NCI-H748 (cell line): ENCODE measurements at regions not wholly inside any gene's neighbourhood (a gene's known extent, or its start where the extent isn't known, plus 50 kb on each side); places are given as distances from the start of the nearest gene placed in this dataset.
A peak's percentile ranks its signal among the peaks of the same experiment; 100 is the strongest.

Experiments used
- DNase-seq: peaks from one replicate; lab custom pipeline; 2025; ENCODE audit not compliant: unreplicated experiment; lab: John Stamatoyannopoulos, UW

DNA sequence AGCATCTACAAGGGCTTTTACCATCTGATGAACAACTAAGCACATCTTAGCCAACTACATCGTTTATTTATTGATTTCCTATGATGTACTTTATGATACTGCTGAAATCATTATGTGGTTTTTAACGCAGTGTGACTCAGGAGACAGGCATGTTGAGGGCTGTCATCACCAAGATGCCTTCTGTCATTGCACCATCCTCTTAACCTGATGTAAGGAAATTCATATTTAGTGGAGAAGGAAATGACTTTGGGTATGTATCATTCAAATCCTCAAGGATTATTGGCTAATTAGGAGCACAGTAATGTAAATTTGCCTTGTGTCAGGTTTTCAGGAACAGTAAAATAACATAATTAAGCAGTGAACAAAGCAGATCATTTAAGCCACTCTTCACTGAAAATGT is 138.5 kb upstream of the MGMT start:
- no peak for DNase-seq

DNA sequence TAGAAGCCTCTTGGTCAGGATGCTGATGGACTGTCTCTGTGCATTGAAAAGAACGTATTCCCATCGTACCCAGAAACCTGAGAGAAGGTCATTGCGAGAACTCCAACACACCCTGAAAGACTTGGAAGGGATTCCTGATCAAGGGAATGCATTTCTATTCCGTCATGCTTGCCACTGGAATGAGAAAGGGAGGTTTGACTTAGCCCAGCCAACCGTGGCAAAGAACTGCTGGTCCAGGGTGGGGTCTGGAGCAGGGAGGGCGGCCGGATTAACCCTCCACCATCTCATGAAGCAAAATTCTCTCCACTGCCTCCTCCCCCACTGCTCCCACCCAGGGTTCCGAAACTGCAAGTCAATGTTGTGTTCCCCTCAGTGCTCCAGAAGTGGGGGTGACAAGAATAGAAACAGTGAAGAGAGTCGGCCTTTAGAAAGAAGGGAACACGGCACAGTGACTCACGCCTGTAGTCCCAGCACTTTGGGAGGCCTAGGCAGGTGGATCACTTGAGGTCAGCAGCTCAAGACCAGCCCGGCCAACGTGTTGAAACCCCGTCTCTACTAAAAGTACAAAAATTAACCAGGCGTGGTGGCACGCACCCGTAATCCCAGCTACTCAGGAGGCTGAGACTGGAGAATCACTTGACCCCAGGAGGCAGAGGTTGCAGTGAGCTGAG is 137.5 kb upstream of the MGMT start:
- no peak for DNase-seq

DNA sequence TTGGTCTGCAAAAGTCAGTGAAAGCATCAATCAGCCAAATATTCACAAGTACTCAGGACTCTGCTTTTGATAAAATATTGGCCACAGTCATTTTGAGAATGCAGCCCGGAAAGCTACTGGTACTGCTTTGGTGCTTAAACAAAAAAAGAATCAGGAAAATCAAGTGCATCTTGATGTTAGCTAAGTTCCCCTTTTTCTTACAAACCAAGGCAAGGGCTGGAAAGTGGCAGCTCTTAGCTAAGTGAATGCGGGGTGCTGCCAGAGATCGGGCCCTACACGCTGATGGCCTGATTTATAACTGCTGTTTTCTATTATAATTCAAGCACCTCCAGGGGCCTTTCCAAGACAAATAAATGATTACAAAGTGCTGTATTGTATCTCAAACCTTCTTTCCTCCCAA is 136.8 kb upstream of the MGMT start:
- DNase-seq: no peak

DNA sequence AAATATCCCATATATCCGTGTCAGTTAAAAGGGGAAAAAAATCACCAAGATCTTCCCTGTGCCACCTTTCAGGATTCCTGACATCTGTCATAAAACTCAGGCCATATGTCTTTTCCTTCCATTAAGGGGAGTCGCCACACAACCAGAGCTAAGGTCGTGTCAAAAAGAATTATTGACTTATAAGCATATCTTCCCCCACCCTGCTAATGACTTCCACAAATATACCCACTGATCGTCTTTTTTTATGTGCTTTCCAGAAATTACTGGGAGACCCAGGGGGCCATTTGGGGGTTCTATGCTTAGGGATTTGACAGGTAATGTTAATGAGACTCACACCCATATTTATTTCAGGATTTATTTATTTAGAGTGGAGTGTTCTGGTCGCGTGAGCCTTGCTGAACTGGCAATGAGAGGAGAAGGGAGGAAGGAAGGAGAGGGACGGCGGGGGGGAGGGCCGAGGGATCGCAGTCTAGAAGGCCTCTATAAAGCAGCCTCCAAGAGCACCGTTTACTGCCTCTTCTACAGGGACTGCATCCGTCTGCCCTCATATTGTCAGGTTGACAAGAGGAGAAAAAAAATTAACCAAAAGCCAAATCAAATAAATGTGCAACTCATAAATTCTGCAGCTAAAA is 135.7 kb upstream of the MGMT start:
- DNase-seq: peak; percentile 44

DNA sequence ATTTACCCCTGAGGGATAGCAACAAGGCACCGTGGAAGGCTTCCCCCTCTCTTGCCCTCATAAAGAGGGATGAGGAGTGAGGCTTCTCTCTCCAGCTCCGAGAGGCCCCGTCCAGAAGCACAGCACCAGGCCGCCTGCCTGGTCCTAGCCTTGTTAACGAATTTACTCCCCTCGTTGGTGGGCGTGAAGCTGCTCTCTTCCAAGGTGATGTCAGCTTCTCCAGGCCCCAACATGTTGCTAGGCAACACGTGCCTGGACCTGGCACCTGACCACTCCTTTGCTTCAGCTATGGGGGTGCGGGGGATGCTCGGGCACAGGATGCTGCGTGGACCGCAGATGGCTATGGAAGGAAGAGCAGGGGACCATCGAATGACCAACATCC is 135.2 kb upstream of the MGMT start:
- DNase-seq: peak; percentile 15

DNA sequence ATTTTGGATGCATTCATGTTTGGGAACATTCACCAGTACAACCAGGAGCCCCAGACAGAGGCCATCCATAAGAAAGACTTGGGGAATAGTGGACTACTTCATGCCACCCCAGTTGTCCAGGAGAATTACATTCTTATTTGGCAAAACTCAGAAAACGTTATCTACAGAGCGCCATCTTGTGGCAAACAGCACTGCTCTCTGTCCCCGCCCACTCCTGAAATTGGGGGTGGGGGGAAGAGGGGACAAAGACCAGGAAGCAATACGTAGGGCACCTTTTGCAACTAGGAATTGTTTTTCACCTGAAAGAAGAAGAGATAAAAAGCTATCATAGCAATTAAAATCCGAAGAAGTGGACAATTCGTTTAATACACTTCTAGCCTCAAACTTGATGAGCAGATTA is 134.6 kb upstream of the MGMT start:
- DNase-seq: peak; percentile 51

DNA sequence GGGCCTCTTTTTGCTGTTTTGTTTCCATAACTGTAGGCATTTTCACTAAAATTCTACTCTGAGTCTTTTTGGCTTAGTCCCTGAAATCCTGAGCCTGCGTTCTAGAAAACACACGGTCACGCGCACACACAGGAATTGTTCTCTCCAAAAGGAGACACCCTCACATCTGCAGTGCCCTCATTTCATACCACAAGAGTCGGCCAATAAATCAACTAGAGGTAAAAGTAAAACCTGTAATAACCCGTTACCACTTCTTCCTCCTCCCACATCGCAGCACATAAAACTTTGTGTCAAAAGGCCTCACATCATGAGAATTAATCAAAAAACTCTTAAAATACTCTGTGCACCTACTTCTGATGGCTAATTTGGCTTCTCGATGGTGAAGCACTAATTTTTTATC is 133.3 kb upstream of the MGMT start:
- DNase-seq: no peak

DNA sequence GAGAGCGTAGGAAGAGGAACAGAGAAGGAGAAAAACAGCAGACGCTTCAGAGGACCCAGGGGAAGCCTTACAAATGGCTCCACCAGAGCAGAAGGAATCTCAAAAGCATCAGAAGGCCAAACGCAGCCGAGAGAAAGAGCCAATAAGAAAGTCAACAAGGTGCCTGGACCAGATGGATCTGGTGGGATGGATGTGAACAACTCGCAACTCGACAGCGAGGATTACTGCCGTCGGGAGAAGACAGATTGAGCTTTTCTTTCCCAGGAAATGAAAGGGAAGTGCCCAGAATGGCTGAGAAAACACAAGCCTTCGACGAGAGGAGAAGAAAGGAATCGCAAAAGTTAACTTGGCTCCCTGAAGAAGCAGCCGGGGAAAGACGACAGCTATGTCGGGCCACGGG is 132.8 kb upstream of the MGMT start:
- DNase-seq: no peak

DNA sequence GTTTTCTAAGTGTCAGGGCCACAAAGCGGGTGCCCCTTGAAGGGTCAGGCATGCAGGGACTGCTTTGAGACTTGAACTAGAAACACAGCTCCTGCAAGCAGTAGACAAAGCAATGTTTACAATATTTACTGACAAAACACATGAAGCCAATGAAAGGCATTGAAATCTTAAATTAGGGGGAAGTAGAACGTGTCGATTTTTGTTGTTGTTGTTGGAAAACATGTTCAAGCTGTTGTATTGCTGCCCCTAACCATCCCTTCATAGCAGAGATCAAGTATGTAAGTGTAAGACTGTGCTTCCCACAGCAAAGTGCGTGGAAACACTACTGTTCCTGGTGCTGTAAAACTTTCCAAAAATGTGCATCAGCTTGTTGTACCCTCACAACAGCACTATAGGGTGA is 131.6 kb upstream of the MGMT start:
- DNase-seq: no peak

DNA sequence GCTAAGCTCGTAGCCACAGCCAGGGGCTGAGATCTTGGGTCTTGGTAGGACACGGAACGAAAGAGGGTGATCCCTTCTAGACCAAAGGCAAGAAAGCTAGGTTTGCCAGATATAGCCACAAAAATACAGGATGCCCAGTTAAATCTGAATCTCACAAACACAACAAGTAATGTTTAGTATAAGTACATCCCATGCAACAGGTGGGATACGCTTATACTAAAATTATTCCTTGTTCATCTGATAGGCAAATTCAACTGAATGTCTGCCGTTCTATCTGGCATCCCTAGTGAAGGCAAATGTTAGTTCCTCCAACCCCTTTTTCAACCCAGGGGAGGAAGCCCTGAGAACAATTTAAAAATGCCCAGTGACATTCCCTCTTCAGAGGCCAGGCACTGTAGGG is 131.1 kb upstream of the MGMT start:
- no peak for DNase-seq

DNA sequence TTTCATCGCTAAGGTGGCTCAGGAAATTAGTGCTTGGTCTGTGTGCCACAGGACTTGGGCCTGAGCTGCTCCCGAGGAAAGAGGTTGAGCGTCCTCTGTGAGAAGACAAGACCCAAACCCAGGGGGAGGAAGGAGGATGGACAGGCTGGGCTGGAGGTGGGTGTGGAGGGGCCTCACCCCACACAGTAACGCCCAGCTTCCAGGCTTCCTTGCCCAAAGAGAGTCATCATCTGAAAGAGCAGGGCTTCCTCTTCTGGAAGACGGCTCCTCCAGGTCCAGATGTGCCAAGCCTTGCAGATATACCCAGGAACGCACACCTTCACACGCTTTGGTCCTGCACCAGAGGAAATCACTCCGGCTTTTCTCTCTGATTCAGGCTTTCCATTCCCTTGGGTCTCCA is 127.8 kb upstream of the MGMT start:
- DNase-seq: no peak

DNA sequence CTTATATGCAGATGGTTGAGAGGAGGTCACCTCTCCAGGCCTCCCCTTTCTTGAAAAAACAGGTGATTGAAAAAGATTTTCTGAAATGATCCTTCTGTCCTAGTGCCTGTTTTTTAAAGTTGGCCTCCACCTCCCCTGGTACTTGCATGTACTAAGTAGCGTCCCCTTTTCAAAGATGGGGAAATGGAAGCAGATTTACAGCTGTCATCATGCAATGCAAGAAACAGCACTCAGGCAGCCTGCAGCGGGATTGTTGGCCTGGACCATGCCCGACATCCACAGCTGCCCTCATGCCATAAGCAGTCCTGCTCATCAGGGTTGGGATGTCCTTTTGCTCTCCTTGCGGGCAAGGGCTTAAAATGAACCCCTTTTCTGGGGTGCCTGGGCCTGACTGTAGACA is 127.2 kb upstream of the MGMT start:
- no peak for DNase-seq

DNA sequence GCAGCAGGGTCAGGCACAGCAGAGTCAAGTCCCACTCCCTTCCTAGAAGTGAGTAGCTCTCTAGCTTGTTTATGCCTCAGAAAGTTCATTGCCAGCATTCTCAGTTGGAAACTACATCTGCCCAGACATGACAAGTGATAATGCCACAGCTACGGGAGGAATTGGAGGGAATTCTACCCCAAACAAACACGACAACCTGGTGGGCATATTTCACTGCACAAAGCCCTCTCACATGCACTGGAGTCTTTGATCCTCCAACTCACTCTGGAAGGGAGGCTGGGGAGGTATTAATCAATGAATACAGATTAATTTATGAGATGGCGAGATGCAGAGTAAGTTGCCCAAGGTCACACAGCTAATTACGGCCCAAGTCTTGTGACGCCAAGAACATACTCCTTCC is 126.0 kb upstream of the MGMT start:
- no peak for DNase-seq

DNA sequence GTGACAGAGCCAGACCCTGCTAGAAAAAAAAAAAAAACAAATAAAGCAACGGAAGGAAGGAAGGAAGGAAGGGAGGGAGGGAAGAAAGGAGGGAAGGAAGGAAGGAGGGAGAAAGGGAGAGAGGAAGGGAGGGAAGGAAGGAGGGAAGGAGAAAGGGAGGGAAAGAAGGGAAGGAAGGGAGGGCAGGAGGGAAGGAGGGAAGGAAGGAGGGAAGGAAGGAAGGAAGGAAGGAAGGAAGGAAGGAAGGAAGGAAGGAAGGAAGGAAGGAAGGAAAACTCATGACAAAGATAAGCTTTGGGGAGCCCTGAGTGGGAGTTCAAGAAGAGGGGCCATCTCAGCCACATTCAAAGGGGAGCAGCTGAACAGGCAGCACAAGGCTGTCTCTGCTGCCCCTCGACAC is 124.7 kb upstream of the MGMT start:
- no peak for DNase-seq

DNA sequence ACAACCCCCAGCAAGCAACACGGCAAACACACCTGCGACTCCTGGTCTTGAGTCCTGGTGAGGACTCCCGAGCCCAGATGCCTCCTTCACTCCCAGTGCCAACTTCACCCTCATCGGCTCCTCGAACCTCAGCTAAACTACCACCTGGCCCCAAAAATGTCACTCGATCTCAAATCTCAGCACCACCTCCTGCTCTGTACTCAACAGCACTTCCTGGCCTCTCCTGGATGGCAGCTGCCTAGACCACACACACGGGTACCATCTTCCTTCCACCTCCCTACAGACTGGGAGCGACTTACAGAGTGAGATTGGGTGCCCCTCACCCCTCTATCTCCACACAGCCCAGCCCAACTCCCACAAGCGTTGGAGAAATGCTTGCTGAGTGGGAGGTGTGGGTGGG is 123.9 kb upstream of the MGMT start:
- no peak for DNase-seq

DNA sequence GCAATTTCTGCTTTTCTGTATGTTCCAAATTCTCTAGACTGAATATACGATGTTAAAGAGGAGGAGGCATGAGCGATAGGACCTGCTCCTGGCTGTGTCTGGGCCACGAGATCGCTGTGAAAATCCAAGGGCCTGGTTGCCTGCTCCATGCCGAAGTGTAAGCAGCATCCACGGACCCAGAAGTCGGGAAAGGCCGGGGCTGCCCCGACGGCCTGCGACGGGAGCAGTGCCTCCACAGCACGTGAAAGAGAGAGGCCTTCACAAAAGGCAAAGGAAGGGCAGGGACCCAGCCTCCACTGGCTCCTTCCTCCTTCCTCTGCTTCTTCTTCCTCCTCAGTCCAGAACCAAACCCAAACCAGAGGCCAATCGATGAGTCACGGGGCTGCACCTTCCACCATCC is 122.9 kb upstream of the MGMT start:
- no peak for DNase-seq

DNA sequence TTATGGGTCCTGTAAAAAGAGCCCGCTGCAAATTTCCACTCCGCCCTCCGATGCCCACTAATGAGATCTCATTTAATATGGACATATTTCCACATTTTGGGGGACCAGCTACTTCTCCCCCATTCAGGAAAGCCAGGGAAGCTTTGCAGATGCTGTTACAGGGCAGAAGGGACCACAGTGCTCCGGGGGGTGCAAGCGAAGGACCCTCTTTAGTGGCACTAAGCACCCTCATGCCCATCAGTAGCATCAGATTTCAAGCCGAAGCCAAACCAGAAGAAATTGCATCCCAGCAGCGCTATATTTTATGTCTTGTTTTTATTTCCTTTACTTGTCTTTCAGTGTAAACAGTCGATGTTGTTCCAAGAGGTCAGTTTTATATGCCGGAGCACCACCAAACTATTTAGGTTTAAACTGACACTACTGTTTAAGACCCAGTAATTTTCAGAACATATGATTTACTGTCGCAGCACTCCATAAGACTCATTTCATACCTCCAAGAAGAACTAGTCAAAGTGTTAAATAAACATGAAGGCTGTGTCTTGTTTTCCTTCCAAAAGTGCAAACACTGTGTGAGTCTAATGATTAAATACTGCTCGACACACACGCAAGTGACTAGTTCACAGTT is 122.2 kb upstream of the MGMT start:
- no peak for DNase-seq

DNA sequence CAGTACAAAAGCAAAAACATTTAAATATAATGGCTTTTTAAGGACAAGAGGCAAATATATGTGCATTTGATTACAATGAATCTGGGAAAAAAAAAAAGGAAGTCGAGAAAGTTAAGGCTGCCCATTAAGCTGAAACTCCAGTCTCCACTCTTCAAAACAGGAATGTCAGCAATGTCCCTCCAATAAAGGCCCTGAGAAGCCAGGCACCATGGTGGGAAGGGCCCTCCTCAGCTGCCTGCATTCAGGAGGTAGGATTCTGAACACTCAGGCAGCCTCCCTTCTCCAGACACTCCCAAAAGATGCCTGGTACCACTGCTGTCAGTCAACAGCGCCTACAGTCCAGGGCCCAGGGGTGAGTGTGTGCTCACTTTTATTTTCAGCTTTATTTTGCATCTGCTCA is 121.3 kb upstream of the MGMT start:
- no peak for DNase-seq

DNA sequence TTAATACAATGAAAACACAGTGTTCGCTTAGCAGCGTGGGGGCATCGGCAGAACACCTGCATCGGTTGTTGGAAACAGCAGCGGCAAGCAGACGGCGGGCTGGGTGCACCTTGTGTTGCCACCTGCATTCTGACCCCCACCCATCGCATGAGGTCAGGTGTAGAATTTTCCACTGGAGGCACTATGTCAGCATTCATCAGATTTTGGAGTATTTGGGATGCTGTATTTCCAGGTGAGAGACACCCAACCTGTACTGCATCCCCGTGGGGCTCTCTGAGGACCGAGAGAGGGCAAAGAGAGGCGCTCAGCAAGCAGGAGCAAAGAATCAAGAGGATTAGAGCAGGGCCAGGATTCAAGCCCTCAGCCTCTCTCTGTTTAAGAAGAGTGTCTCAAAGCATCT is 116.4 kb upstream of the MGMT start:
- DNase-seq: no peak

DNA sequence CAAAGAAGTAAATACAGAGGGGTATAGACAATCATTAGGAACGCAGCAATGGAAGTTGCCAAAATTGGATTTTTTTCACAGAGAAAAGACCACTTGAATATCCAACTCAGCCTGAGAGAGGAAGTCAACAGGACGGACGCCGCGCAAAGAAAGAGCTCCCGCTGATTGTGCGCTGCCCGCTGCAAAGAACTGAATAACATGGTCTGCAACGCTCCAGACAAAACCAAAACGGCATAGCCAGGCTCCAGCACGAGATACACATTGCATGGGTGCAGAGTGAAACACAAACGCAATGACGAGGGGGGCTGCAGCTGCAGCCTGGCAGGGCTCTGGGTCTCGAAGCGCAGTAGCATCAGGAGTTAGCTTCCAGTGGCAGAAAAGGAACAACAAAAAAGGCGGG is 113.9 kb upstream of the MGMT start:
- DNase-seq: peak; percentile 1

DNA sequence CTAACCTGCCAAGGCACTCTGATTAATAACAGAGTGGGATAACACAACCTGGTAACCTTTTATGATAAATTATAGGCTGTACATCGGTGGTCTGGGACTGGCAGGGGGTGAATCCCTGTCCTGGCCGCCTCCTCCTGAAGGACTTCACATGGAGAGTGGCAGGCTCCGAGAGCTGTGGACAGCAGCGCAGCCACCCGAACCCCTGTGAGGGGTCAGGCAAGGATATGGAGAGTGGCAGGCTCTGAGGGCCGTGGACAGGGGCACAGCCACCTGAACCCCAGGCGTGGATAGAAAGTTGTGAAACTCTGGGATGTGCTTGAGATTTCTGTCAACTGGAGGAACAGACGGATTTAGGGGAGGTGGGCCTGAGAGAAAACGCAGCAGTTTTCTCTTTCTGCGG is 107.0 kb upstream of the MGMT start:
- no peak for DNase-seq

DNA sequence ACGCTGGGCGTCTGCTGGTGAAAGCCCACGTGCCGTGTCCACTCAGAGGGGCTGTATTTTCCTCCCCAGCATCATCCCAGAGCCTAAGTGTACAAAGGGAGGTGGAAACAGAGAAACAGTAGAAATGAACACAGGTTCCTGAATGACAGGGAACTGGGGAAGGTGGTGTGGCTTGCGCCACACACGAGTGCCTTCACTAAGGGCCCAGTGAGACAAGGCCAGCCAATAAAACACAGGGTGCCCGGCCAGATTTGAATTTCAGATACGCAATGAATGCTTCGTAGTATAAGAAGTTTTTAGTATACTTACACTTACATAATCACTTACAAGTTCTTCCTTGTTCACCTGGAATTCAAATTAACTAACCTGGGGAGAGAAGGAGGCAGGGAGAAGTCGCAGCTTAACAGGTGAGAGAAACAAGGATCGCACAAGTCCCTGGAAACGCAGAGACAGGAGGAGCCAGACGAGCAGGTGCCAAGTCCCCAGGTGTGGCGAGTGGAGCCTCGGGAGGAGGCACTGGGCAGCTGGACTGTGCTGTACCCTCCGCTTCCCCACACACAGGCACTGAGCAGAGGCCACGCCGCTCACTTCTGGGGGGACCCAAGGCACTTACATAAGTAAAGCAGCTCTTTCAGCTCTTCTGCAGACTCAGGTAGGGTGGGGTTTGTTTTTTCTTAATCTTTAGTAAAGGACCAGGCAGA is 105.2 kb upstream of the MGMT start:
- DNase-seq: no peak
